Activated CD8-positive, alpha-beta memory T cell treated with anti-CD3 and anti-CD28 coated beads, Interleukin-2, amount 10 ng/mL, durations not matched to agents 7 days and 5 days (primary cell): ENCODE measurements at regions not wholly inside any gene's neighbourhood (a gene's known extent, or its start where the extent isn't known, plus 50 kb on each side); places are given as distances from the start of the nearest gene placed in this dataset.

ENCODE experiments used
- ATAC-seq: fragments of 150-1000 bp; cut with Tn5 transposase; one replicate; pipeline ENCODE4 v1.10.0; 2021; ENCODE audit warnings: moderate library complexity
- CTCF ChIA-PET: fragments of 350-600 bp; sonication (Branson Sonifier 250); formaldehyde crosslinking; loops from one replicate; lab custom pipeline; 2021; ENCODE audit warnings: antibody characterized with exemption; lab: Charles Lee
- DNase-seq: peaks from one replicate; pipeline ENCODE4 v3.0.0-alpha.2; 2020
- H3K27ac Mint-ChIP-seq: one replicate; pipeline ENCODE4 v1.8.0; 2021; ENCODE audit warnings: mild to moderate bottlenecking, mixed read lengths
- H3K27me3 Mint-ChIP-seq: one replicate; pipeline ENCODE4 v1.8.0; 2021; ENCODE audit warnings: mixed read lengths
- H3K36me3 Mint-ChIP-seq: one replicate; pipeline ENCODE4 v1.8.0; 2021; ENCODE audit warnings: mild to moderate bottlenecking, mixed read lengths
- H3K4me1 Mint-ChIP-seq: one replicate; pipeline ENCODE4 v1.8.0; 2021; ENCODE audit warnings: mixed read lengths
- H3K4me3 Mint-ChIP-seq: one replicate; pipeline ENCODE4 v1.8.0; 2021; ENCODE audit warnings: mild to moderate bottlenecking, moderate library complexity, mixed read lengths
- H3K9me3 Mint-ChIP-seq: one replicate; pipeline ENCODE4 v1.8.0; 2022; ENCODE audit warnings: low read depth, mixed read lengths

- Mint-ChIP-seq H3K36me3 (no peaks in the 10 kb centered on the region), H3K4me3 (no peak overlapping the region), H3K27ac (no peak overlapping the region), H3K9me3 (no peaks in the 10 kb centered on the region), H3K4me1 (no peaks in the 10 kb centered on the region), H3K27me3 (no peaks in the 10 kb centered on the region)
- DNase-seq (no peak), ATAC-seq (no peak)
- CTCF ChIA-PET, result no interaction called here
Measured at GRCh38 chr1:60132108-60132507, 58.5 kb upstream of the C1orf87 start.

GRCh38 chr1:60130703-60131102 is 57.1 kb upstream of the C1orf87 start:
- H3K4me1 Mint-ChIP-seq, result no peaks in the 10 kb centered on the region
- CTCF ChIA-PET, result no interaction called here
- H3K27ac Mint-ChIP-seq, result no peak overlapping the region
- ATAC-seq, result no peak
- H3K36me3 Mint-ChIP-seq, result no peaks in the 10 kb centered on the region
- H3K4me3 Mint-ChIP-seq, result no peak overlapping the region
- no peaks in the 10 kb centered on the region for H3K9me3 Mint-ChIP-seq
- DNase-seq, result no peak
- no peaks in the 10 kb centered on the region for H3K27me3 Mint-ChIP-seq

GRCh38 chr1:60129911-60130310 is 56.3 kb upstream of the C1orf87 start:
- no peak overlapping the region for H3K27ac Mint-ChIP-seq
- CTCF ChIA-PET, result no interaction called here
- no peaks in the 10 kb centered on the region for H3K27me3 Mint-ChIP-seq
- no peak for DNase-seq
- H3K4me1 Mint-ChIP-seq, result no peaks in the 10 kb centered on the region
- no peaks in the 10 kb centered on the region for H3K9me3 Mint-ChIP-seq
- no peak for ATAC-seq
- no peaks in the 10 kb centered on the region for H3K36me3 Mint-ChIP-seq
- no peak overlapping the region for H3K4me3 Mint-ChIP-seq

GRCh38 chr1:60126723-60127122 is 53.2 kb upstream of the C1orf87 start:
- no peaks in the 10 kb centered on the region for H3K4me1 Mint-ChIP-seq
- H3K27me3 Mint-ChIP-seq, result no peaks in the 10 kb centered on the region
- no peaks in the 10 kb centered on the region for H3K9me3 Mint-ChIP-seq
- no peak overlapping the region for H3K27ac Mint-ChIP-seq
- ATAC-seq, result no peak
- H3K36me3 Mint-ChIP-seq, result no peaks in the 10 kb centered on the region
- no peak for DNase-seq
- CTCF ChIA-PET, result no interaction called here
- no peak overlapping the region for H3K4me3 Mint-ChIP-seq
